Sigmoid colon (tissue), 4 donors: ENCODE measurements at regions not wholly inside any gene's neighbourhood (a gene's known extent, or its start where the extent isn't known, plus 50 kb on each side); places are given as distances from the start of the nearest gene placed in this dataset.

ENCODE experiments used
- EP300 ChIP-seq, 4 donors: sonication (generic); formaldehyde crosslinking; IDR thresholded peaks; one replicate each; pipeline ENCODE4 v1.6.1; 2017; ENCODE audit warnings: antibody characterized with exemption in 4 of 4
- POLR2AphosphoS5 ChIP-seq, 4 donors: sonication (generic); formaldehyde crosslinking; IDR thresholded peaks; one replicate each; pipeline ENCODE4 v1.6.1; 2017; ENCODE audit warnings: antibody characterized with exemption in 4 of 4
- TF ChIP-seq, protein P1 (sequence below), 4 experiments: fragments of 450-650 bp in 3 of 4; fragments of 200-600 bp in 1 of 4; IDR thresholded peaks; one replicate each; pipeline ENCODE4 v1.5.1; 2016 to 2019; ENCODE audit warnings: antibody characterized with exemption in 4 of 4, mild to moderate bottlenecking in 3 of 4, moderate library complexity in 2 of 4

DNA sequence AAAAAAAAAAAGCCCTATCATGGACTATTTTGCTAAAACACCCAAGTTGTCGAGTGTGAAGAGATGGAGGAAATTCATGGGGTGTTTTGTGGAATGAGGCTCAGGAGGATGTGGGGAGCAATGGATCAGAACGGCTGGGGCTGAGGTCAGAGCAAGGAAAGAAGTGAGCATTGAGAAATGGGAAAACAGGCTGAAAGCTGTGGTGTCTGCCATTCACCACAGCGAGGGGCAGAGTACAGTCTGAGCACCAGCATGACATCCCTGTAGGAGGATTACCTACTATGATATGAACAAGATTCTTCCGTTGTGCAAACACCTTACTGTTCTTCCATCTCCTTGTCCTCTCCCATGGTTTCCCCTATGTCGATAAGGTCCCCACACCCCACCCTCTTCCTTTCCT lies 193.1 kb downstream of the TMEM114 start:
- TF ChIP-seq, protein P1, sequence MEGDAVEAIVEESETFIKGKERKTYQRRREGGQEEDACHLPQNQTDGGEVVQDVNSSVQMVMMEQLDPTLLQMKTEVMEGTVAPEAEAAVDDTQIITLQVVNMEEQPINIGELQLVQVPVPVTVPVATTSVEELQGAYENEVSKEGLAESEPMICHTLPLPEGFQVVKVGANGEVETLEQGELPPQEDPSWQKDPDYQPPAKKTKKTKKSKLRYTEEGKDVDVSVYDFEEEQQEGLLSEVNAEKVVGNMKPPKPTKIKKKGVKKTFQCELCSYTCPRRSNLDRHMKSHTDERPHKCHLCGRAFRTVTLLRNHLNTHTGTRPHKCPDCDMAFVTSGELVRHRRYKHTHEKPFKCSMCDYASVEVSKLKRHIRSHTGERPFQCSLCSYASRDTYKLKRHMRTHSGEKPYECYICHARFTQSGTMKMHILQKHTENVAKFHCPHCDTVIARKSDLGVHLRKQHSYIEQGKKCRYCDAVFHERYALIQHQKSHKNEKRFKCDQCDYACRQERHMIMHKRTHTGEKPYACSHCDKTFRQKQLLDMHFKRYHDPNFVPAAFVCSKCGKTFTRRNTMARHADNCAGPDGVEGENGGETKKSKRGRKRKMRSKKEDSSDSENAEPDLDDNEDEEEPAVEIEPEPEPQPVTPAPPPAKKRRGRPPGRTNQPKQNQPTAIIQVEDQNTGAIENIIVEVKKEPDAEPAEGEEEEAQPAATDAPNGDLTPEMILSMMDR (IDR thresholded peaks at IDR 0.05) = no peak
- TF ChIP-seq POLR2AphosphoS5 (IDR thresholded peaks at IDR 0.05) = no peak
- no peak for TF ChIP-seq EP300 (IDR thresholded peaks at IDR 0.05)
